Astrocyte of the cerebellum (primary cell): ENCODE measurements at regions not wholly inside any gene's neighbourhood (a gene's known extent, or its start where the extent isn't known, plus 50 kb on each side); places are given as distances from the start of the nearest gene placed in this dataset.

Experiments used
- DNase-seq: peaks from one replicate; pipeline ENCODE4 v3.0.0-alpha.2; 2011; ENCODE audit warnings: low read depth
- H3K4me3 ChIP-seq: 2 replicates; pipeline ENCODE4 v1.5.1; 2011; ENCODE audit warnings: mild to moderate bottlenecking, low read depth, low read length, moderate library complexity
- CTCF ChIP-seq: IDR thresholded peaks from 2 replicates; pipeline ENCODE4 v1.5.1; 2012; ENCODE audit warnings: low read length, low read depth, moderate library complexity, mild to moderate bottlenecking; ENCODE audit errors: missing control alignments
- in situ Hi-C: cut with HindIII; loops from 2 replicates; pipeline ENCODE4 v1.10.0; 2017; ENCODE audit warnings: low sequenced_read_pairs

GRCh38 chr15:96170979-96171739 is 159.3 kb upstream of the NR2F2 start:
- DNase-seq = no peak
- in situ Hi-C loops = no loop called here
- no peak for TF ChIP-seq CTCF
- H3K4me3 ChIP-seq = no peak overlapping the region

GRCh38 chr15:96171853-96172296 is 158.6 kb upstream of the NR2F2 start:
- in situ Hi-C loops = no loop called here
- no peak overlapping the region for H3K4me3 ChIP-seq
- DNase-seq = no peak
- no peak for TF ChIP-seq CTCF

- no peak overlapping the region for H3K4me3 ChIP-seq
- TF ChIP-seq CTCF = no peak
- DNase-seq = no peak
- in situ Hi-C loops = no loop called here
Measured at GRCh38 chr15:96172417-96172816, 158.1 kb upstream of the NR2F2 start.

- H3K4me3 ChIP-seq = no peak overlapping the region
- no peak for TF ChIP-seq CTCF
- in situ Hi-C loops = no loop called here
- DNase-seq = no peak
Measured at GRCh38 chr15:96176831-96177230, 153.7 kb upstream of the NR2F2 start.

- DNase-seq = no peak
- in situ Hi-C loops = no loop called here
Measured at GRCh38 chr15:96177279-96177678, 153.2 kb upstream of the NR2F2 start.

GRCh38 chr15:96180087-96180748 is 150.3 kb upstream of the NR2F2 start:
- DNase-seq = no peak
- in situ Hi-C loops = no loop called here
- no peak overlapping the region for H3K4me3 ChIP-seq
- no peak for TF ChIP-seq CTCF

More at GRCh38 chr15:96177279-96177678, 153.2 kb upstream of the NR2F2 start:
- no peak for TF ChIP-seq CTCF
- H3K4me3 ChIP-seq = no peak overlapping the region
